Astrocyte of the cerebellum (primary cell): ENCODE measurements at regions not wholly inside any gene's neighbourhood (a gene's known extent, or its start where the extent isn't known, plus 50 kb on each side); places are given as distances from the start of the nearest gene placed in this dataset.
A peak's percentile ranks its signal among the peaks of the same experiment; 100 is the strongest.

Experiments used
- DNase-seq: peaks from one replicate; pipeline ENCODE4 v3.0.0-alpha.2; 2011; ENCODE audit warnings: low read depth
- H3K4me3 ChIP-seq: 2 replicates; pipeline ENCODE4 v1.5.1; 2011; ENCODE audit warnings: mild to moderate bottlenecking, low read depth, low read length, moderate library complexity
- CTCF ChIP-seq: IDR thresholded peaks from 2 replicates; pipeline ENCODE4 v1.5.1; 2012; ENCODE audit warnings: low read length, low read depth, moderate library complexity, mild to moderate bottlenecking; ENCODE audit errors: missing control alignments
- in situ Hi-C: cut with HindIII; loops from 2 replicates; pipeline ENCODE4 v1.10.0; 2017; ENCODE audit warnings: low sequenced_read_pairs

- DNase-seq = no peak
- no peak overlapping the region for H3K4me3 ChIP-seq
- in situ Hi-C loops = no loop called here
- no peak for TF ChIP-seq CTCF
These were observed 705.8 kb downstream of the NR2F2 start for GRCh38 chr15:97036301-97036700.

- peak; percentile 4 for DNase-seq
- in situ Hi-C loops = no loop called here
- no peak for TF ChIP-seq CTCF
- H3K4me3 ChIP-seq = no peak overlapping the region
These were observed 706.6 kb downstream of the NR2F2 start for GRCh38 chr15:97037080-97037479.

- TF ChIP-seq CTCF = no peak
- no peak for DNase-seq
- H3K4me3 ChIP-seq = no peak overlapping the region
- in situ Hi-C loops = no loop called here
These were observed 715.3 kb downstream of the NR2F2 start for GRCh38 chr15:97045666-97046421.

- DNase-seq = no peak
- no peak overlapping the region for H3K4me3 ChIP-seq
- TF ChIP-seq CTCF = no peak
- in situ Hi-C loops = no loop called here
These were observed 722.0 kb downstream of the NR2F2 start for GRCh38 chr15:97052513-97052912.

GRCh38 chr15:97053635-97054034 is 723.1 kb downstream of the NR2F2 start:
- in situ Hi-C loops = no loop called here
- no peak overlapping the region for H3K4me3 ChIP-seq
- DNase-seq = no peak
- no peak for TF ChIP-seq CTCF

GRCh38 chr15:97057503-97057902 is 727.0 kb downstream of the NR2F2 start:
- no peak for TF ChIP-seq CTCF
- in situ Hi-C loops = no loop called here
- H3K4me3 ChIP-seq = no peak overlapping the region

GRCh38 chr15:97059281-97059680 is 728.8 kb downstream of the NR2F2 start:
- in situ Hi-C loops = no loop called here
- no peak overlapping the region for H3K4me3 ChIP-seq
- TF ChIP-seq CTCF = no peak
- no peak for DNase-seq

More at GRCh38 chr15:97057503-97057902, 727.0 kb downstream of the NR2F2 start:
- no peak for DNase-seq
